GM12878 (cell line): ENCODE measurements at regions not wholly inside any gene's neighbourhood (a gene's known extent, or its start where the extent isn't known, plus 50 kb on each side); places are given as distances from the start of the nearest gene placed in this dataset.

Experiments used
- BCL11A ChIP-seq: IDR thresholded peaks from 2 replicates; pipeline ENCODE4 v1.6.1; 2011; ENCODE audit warnings: low read depth, low read length
- EGR1 ChIP-seq, 2 experiments: IDR thresholded peaks; 1 replicate in 1 of 2; 2 replicates in 1 of 2; pipeline ENCODE4 v1.6.1; 2011 to 2012; ENCODE audit warnings: low read depth in 2 of 2, low read length in 2 of 2, borderline replicate concordance in 1 of 2, mild to moderate bottlenecking in 1 of 2, moderate library complexity in 1 of 2
- TAF1 ChIP-seq: IDR thresholded peaks from 2 replicates; pipeline ENCODE4 v1.6.1; 2011; ENCODE audit warnings: mild to moderate bottlenecking, low read depth, low read length, borderline replicate concordance
- TF ChIP-seq, protein P1 (sequence below), 3 experiments: IDR thresholded peaks in 2 of 3; conservative IDR thresholded peaks in 1 of 3; 2 replicates each; pipeline ENCODE4 v1.5.1; 2011; ENCODE audit warnings: low read depth in 3 of 3, low read length in 3 of 3, mild to moderate bottlenecking in 3 of 3, control low read depth in 2 of 3, moderate library complexity in 2 of 3, inconsistent platforms in 1 of 3, mixed read lengths in 1 of 3; ENCODE audit not compliant: control insufficient read depth in 2 of 3, insufficient read depth in 1 of 3; ENCODE audit errors: extremely low read depth in 1 of 3

DNA sequence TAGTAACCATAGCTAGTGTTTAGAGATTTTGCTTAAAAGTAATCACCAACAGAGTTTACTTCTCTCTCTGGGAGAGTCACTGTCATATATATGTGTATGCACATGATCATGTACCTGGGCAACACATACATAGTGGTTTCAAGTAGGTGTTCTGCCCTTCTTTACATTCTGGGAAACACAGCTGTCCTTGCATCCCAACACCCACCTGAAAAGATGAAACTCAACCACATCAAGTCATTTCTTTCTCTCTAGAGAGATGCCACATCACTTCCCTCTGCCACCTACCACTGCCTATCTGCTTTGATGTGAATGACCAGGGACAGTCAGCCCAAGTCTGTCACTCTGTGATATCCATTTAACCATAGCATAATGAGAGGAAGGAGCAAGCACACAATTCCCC lies 155.8 kb upstream of the GADL1 start:
- TF ChIP-seq TAF1 (no peak), EGR1 (IDR thresholded peaks at IDR 0.05; ENCODE audit: borderline replicate concordance in 1 of 2, low read depth in 2 of 2, low read length in 2 of 2) (no peak), BCL11A (no peak)
- TF ChIP-seq, protein P1, sequence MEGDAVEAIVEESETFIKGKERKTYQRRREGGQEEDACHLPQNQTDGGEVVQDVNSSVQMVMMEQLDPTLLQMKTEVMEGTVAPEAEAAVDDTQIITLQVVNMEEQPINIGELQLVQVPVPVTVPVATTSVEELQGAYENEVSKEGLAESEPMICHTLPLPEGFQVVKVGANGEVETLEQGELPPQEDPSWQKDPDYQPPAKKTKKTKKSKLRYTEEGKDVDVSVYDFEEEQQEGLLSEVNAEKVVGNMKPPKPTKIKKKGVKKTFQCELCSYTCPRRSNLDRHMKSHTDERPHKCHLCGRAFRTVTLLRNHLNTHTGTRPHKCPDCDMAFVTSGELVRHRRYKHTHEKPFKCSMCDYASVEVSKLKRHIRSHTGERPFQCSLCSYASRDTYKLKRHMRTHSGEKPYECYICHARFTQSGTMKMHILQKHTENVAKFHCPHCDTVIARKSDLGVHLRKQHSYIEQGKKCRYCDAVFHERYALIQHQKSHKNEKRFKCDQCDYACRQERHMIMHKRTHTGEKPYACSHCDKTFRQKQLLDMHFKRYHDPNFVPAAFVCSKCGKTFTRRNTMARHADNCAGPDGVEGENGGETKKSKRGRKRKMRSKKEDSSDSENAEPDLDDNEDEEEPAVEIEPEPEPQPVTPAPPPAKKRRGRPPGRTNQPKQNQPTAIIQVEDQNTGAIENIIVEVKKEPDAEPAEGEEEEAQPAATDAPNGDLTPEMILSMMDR (IDR thresholded peaks at IDR 0.05 in 2 of 3, conservative IDR thresholded peaks at IDR 0.05 in 1 of 3; ENCODE audit: control insufficient read depth in 2 of 3, extremely low read depth in 1 of 3, insufficient read depth in 1 of 3, low read depth in 3 of 3, low read length in 3 of 3) = no peak
